ENCODE measurements at regions not wholly inside any gene's neighbourhood (a gene's known extent, or its start where the extent isn't known, plus 50 kb on each side); places are given as distances from the start of the nearest gene placed in this dataset.

- no peak overlapping the region for H3K27ac ChIP-seq
- ATAC-seq: no peak
- H3K4me3 ChIP-seq: no peak overlapping the region
- H3K36me3 ChIP-seq: no peaks in the 10 kb centered on the region
- WGBS, 2 donors: 64 to 80% methylated on average over 2 of the region's 2 CpGs
- H3K27me3 ChIP-seq: no peaks in the 10 kb centered on the region
- FAIRE-seq: no peak
- no peaks in the 10 kb centered on the region for H3K9me3 ChIP-seq
- intact Hi-C loops (cut with DNase I): no loop called here
- no peaks in the 10 kb centered on the region for H3K4me1 ChIP-seq
- TF ChIP-seq CTCF (IDR thresholded peaks at IDR 0.05): no peak
- no peak for DNase-seq
Measured at GRCh38 chr7:19415123-19415522, 269.9 kb upstream of the FERD3L start.

- no peaks in the 10 kb centered on the region for H3K4me1 ChIP-seq
- no peak overlapping the region for H3K27ac ChIP-seq
- H3K4me3 ChIP-seq: no peak overlapping the region
- no peak for TF ChIP-seq CTCF (IDR thresholded peaks at IDR 0.05)
- intact Hi-C loops (cut with DNase I): no loop called here
- no peaks in the 10 kb centered on the region for H3K36me3 ChIP-seq
- no peaks in the 10 kb centered on the region for H3K27me3 ChIP-seq
- WGBS, 2 donors: 27 to 28% methylated on average over 3 of the region's 3 CpGs
- DNase-seq: no peak
- ATAC-seq: no peak
- H3K9me3 ChIP-seq: no peaks in the 10 kb centered on the region
- FAIRE-seq: no peak
Measured at GRCh38 chr7:19413443-19413965, 268.3 kb upstream of the FERD3L start.

- no peak for DNase-seq
- H3K9me3 ChIP-seq: no peaks in the 10 kb centered on the region
Measured at GRCh38 chr7:19410691-19411090, 265.5 kb upstream of the FERD3L start.

GRCh38 chr7:19410106-19410505 is 264.9 kb upstream of the FERD3L start:
- H3K27me3 ChIP-seq: no peaks in the 10 kb centered on the region
- no peaks in the 10 kb centered on the region for H3K36me3 ChIP-seq
- H3K9me3 ChIP-seq: no peaks in the 10 kb centered on the region
- intact Hi-C loops (cut with DNase I): no loop called here
- ATAC-seq (no peak), DNase-seq (no peak), FAIRE-seq (no peak)
- no peak overlapping the region for H3K27ac ChIP-seq
- no peaks in the 10 kb centered on the region for H3K4me1 ChIP-seq
- no peak for TF ChIP-seq CTCF (IDR thresholded peaks at IDR 0.05)
- no peak overlapping the region for H3K4me3 ChIP-seq

More at GRCh38 chr7:19410691-19411090, 265.5 kb upstream of the FERD3L start:
- intact Hi-C loops (cut with DNase I): no loop called here
- ATAC-seq (no peak), FAIRE-seq (no peak)
- no peak for TF ChIP-seq CTCF (IDR thresholded peaks at IDR 0.05)
- Histone ChIP-seq H3K27me3 (no peaks in the 10 kb centered on the region), H3K36me3 (no peaks in the 10 kb centered on the region), H3K4me3 (no peak overlapping the region), H3K4me1 (no peaks in the 10 kb centered on the region), H3K27ac (no peak overlapping the region)
- 72 to 87% methylated on average over 3 of the region's 3 CpGs for WGBS, 2 donors

- Histone ChIP-seq H3K4me1 (no peaks in the 10 kb centered on the region), H3K27ac (no peak overlapping the region), H3K36me3 (no peaks in the 10 kb centered on the region), H3K4me3 (no peak overlapping the region), H3K9me3 (no peaks in the 10 kb centered on the region), H3K27me3 (no peaks in the 10 kb centered on the region)
- 20% methylated on average over 3 of the region's 3 CpGs for WGBS, 2 donors
- intact Hi-C loops (cut with DNase I): no loop called here
- TF ChIP-seq CTCF (IDR thresholded peaks at IDR 0.05): no peak
- FAIRE-seq (no peak), ATAC-seq (no peak), DNase-seq (no peak)
Measured at GRCh38 chr7:19408706-19409220, 263.5 kb upstream of the FERD3L start.
